Fibroblast of upper back skin (primary cell): ENCODE measurements at regions not wholly inside any gene's neighbourhood (a gene's known extent, or its start where the extent isn't known, plus 50 kb on each side); places are given as distances from the start of the nearest gene placed in this dataset.
"Not testable (repeated sequence)": the region's sequence is repeated elsewhere in the genome, so short reads cannot be mapped to it uniquely, and the experiment has no call there.

Experiments
- DNase-seq: peaks from one replicate; pipeline ENCODE4 v3.0.0-alpha.2; 2013

DNA sequence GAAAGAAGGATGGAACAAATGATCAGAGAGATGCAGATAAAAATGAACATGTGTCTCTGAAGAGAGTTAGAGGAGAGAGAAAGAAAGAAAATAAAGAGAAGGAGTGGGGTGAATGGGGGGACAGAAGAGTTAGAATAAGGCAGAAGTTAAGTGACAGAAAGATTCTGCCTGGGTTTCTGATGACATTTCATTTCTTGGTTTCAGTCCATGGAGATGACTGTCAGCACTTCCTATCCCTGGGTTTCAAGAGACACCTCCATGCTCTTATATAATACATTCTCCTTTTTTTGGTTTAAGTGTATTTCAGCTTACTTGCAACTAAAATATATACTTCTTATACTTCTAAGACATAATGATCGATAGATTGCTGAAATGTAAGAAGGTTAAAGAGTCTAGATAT is 213.0 kb upstream of the IL12B start:
- no peak for DNase-seq

DNA sequence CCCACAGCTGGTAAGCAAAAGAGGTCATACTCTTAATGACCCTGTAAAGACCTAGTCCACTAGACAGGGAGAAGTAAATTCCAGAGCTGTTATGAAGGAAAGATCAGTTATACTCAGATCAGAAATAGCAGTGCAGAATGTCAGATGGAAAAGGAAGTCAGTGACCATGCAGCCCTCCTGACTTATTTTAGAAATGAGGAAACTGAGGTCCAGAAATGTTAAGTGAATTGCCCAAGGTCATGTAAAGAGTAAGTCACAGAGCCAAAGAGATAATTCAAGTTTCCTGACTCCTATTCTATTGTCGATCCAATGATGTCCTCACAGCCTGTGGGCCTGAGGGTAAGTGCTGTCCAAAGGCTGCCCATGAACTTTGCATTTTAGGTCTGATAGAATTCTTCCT is 214.9 kb upstream of the IL12B start:
- no peak for DNase-seq

DNA sequence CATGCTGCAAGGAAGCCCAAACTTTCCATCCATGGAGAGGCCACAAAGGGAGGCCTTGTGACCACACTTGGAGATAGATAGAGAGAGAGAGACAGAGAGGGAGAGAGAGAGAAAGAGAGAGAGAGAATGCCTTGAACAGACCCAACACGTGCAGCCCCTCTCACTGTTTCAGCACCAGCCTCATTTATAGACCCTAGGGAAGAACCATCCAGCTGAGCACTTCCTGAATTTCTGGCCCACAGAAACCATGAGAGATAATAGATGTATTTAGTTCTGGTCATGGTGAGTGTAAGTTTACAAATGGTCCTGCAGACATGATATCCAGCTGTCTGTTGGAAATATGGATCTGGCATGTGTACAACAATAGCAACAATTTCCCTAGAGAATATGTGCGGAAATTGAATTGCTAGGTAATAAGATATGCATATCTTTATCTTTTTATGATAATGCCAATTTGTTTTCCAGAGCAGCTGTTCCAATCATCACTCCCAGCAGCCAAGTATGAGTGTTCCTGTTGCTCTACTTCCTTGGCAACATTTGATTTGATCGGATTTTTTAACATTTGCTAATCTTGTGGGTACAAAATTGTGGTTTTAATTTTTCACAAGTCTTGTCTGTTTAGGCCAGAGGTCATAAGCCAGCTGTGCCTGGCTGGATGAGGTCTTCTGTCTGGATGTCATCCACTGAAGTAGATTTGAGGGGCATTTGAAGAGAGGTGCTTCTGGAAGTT is 217.3 kb upstream of the IL12B start:
- peak; percentile 4 for DNase-seq

DNA sequence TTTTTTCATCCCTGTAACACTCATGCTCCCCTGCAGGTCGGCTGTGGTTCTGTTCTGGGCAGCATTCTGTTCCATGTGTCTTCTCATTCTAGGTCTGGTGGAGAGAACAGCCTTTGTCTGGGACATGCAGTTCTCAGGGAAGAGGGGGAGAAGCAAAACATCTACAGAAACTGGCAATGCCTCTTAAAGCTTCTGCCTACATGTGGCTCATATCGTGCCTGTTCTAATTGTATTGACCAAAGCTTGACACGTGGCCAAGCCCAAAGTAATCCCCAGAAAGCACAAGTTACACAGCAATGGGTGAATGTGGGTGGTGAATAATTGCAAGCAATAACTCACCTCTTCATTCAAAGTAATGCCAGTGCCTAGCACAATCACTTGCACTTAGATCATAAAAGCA is 218.2 kb upstream of the IL12B start:
- DNase-seq, result no peak

DNA sequence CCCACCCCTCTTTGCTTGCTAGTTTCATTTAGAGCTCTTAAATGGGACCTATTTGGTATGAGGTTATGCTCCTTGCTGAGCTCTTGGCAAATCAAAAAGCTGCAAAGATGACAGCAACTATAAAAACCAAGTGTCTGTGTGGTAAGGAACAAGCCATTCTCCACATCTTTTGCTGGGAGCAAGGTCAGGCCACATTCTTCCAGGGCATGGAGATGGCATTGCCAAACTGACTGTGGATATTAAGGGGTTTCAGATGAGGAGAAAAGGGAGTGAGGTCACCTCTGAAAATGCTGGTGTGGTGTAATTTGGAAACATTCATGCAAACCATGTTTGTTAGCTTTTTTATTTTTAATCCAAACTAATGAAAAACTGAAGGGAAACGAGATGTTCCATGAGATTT is 218.8 kb upstream of the IL12B start:
- no peak for DNase-seq

DNA sequence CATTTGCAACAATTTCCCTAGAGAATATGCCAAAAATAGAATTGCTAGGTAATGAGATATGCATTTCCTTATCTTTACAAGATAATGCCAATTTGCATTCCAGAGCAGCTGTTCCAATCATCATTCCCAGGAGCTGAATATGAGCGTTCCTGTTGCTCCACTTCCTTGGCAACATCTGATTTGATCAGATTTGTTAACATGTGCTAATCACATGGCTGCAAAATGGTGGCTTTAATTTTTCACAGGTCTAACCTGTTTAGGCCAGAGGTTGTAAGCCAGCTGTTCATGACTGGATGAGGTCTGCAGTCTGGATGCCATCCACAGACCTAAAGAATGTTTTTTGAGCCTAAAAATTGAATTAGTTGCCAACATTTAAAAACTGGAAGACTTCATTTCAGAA is 220.7 kb upstream of the IL12B start:
- no peak for DNase-seq

DNA sequence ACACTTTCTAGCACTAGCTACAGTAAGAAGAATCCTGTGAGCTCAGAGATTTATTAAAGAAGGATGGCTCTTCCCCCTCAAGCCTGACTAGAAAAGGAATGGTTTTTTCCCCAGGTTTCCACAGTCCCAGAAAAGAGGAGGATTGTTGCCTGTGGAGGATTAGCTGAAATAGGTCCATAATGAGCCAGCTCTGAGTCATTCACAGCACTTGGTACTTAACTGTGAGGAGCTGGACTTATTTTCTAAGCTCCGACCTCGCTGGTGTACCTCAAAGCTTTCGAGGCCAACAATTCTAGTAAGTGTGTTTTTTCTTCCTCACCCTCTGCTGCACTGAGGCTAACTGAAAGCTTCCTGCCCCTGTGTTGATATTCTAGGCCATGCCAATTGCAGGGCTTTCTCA is 222.5 kb upstream of the IL12B start:
- DNase-seq, result peak; percentile 53

DNA sequence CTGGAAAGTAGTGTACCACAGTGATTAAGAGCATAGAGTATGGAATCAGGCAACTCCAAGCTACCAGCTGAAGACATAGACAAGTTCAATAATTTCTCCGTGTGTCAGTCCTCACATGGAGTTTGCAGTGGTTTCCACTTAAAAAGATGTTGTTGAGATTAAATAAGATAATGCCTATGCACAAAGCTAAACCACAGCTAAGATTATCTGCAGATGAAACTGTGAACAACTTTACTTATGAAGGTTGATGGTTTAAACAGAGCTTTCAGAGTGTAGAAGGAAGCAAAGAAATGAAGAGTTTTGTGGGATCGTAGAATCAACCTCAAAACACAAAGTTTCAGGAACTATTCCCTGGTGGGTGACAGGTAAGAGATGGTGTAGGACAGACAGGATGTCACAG is 223.5 kb upstream of the IL12B start:
- DNase-seq, result no peak

DNA sequence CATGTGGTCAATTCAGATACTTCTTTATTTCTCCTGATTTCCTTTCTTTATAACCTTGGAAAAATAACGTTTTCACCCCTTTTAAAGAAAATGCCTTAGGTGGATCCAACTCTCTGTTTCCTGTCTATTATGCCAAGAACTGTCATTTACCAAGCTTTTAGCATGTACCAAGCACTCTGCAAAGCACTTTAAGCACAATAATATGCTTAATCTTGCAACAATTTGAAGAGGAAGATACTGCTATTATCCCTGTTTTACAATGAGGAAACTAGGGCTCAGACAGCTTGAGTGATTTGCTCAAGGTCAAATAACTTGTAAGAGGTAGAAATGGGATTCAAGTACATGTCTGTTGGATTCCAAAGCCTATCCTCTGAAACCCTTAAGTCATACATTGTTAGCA is 224.8 kb upstream of the IL12B start:
- no peak for DNase-seq

DNA sequence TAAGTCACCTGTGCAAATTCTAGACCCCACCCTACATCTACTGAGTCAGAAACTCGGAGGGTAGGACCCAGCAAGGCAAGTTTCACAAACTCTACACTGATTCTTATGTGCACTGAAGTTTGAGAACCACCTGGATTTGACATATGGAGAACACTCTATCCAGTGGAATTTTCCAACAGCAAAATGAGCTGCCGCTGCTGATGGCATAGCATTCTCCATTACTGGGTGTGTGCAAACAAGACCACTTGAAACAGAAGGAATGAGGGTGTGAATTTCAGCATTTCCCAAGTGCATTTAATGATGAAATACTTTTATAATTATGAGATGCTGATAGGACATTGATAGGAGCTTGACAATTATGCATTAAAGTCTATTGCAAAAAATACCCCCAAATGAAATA is 229.1 kb upstream of the IL12B start:
- no peak for DNase-seq

DNA sequence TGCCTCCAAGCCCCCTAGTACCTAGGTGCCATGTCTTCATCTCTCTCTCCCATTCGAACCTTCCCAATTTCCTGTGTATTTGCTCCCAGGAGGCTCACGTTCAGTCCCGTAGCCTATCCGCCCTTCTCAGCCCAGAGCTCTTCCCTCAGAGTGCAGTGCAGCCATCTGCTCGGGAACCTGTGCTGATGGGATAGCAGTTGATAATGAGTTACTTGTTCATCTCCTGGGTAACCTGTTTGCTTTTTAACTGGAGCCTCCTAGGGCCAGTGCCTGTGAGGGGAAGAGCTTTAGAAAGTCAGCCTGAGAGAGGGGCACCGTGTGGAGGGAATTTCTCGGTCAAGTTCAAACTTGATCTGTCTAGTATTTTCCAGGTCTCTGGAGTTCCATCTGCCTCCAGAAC is 229.8 kb upstream of the IL12B start:
- DNase-seq, result no peak

DNA sequence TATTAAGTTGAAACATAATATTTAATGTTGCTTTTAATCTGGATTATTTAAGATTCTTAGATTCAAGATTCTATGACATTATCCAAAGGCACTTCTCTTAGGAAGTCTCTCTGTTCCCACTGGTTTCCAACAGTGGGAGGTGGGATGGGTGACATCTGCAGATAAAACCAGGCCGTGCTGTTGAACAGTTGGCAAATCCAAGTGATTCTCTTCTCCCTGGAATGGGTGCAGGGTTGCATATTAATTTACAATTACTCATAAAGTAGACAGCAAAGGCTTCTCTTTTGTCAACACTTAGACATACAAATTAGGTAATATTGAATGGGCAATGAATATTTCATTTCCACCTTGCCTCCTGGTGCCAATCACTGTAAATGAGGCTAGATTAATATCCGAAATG is 233.7 kb upstream of the IL12B start:
- no peak for DNase-seq

DNA sequence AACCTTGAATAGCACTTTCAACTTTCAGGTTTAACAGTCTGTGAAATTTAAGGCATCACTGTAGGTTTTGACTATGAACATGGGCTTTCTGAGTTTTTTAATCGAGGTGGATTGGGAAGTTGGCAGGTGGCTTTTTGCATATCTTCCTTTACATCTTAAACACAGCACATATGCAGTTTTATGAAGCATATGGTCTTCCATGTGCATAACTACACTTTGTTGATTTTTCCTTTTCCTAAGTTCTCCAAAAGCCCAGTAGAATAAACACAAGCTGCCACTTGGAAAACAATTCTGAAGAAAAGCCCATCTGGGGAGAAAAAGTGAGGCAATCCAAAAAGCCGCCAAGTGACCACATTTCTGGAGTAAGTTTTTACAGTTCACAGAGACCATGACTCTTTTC is 236.5 kb upstream of the IL12B start:
- no peak for DNase-seq

DNA sequence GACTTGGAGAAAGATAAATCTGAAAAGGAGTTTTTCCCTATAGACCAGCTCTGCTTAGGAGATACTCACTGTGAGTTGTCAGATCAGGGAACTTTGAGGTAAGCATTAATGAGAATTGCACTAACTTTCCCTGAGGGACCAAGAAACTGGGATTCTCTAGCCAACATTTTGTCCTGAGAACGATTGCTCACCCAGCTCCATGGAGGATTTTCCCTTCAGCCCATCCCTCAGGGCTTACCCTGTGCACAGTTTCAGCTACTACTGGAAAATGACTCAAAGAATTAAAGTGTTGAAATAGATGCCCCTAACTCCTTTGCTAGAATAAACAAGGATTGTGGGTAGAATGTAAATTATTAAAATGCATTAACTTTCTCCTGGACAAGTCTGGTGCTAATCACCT is 237.2 kb upstream of the IL12B start:
- DNase-seq, result no peak

DNA sequence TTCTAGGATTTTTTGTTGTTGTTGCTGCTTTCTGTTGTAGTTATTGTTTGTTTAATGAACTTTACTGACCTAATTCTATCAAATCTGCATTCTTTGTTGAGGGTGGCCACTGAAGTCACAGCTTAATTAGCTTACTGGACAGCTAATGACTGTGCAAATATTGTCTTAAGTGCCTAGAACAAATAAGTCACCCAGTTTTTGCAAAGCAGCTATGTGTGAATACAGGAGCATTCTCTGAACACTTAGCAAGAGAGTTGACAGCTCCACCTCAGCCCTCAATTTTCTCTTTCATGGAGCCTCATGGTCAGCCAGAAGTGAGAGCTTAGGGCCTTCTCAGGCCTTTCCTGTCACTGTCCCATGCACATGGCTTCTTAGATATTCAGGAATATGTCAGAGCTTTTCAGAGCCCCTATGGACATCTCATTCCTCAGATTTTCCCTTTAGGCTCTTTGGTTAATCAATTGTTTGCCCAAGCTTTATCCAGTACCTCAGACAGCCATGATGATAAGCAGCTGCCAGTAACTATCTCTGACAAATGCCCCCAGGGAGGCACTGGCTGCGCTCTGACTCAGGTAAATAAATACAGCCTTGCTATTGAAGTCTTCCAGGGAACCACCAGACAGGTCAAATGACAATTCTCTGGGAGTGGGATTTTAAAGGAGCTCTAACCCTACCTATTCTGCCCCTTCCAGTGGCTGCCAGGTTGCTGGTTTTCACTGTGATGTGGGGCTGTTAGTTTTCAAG is 241.4 kb upstream of the IL12B start:
- DNase-seq, result no peak

DNA sequence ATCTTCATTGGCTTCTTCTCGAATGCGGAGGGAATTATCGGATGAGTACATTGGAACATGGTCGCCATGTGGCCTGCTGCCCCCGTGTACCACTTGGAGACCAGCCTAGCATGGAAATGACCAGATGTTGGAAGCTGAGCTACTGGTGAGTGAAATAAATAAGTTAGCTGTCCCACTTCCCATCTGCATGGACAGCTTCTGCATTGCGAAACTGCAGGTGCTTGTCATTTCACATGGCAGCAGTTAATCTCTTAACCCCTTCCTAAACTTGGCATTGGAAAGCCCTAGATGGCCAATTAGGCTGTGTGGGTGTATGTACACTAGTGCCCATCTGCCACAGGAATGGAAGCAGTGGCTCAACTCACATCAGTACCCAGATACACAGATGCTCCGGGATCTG is 246.6 kb upstream of the IL12B start:
- DNase-seq, result no peak

DNA sequence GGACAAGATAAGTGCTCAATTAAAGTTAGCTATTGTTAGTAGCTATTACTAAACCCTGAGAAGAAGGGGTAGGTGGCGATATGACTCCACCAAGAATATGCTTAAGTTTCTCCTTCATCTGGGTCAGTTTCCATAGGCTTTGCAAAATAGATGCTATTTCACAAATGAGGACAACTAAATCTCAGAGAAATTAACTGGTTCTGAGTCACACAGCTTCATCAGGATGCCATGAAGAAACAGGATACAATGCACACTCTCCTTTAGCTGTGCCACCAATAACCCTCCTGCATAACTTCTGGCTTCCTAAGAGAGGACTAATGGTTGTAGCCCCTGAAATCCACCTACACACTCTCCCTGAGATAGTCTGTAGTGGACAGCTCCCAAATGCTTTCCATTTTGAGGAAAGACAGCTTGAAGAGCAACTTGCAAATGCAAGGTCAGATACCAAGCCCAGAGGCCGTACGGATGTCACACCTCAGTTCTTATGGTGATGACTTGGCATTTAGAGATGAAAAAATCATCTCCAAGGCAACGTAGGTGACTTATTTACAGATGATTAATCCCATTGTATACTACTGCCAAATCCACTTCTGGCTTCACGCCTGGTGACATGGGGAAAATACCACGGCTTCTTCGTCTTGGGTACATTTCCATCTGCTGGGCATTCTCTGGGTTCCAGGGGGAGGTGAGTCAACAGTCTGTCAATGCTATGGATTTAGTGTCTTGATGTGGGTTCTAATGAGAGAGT is 251.4 kb upstream of the IL12B start:
- DNase-seq, result peak; percentile 85

DNA sequence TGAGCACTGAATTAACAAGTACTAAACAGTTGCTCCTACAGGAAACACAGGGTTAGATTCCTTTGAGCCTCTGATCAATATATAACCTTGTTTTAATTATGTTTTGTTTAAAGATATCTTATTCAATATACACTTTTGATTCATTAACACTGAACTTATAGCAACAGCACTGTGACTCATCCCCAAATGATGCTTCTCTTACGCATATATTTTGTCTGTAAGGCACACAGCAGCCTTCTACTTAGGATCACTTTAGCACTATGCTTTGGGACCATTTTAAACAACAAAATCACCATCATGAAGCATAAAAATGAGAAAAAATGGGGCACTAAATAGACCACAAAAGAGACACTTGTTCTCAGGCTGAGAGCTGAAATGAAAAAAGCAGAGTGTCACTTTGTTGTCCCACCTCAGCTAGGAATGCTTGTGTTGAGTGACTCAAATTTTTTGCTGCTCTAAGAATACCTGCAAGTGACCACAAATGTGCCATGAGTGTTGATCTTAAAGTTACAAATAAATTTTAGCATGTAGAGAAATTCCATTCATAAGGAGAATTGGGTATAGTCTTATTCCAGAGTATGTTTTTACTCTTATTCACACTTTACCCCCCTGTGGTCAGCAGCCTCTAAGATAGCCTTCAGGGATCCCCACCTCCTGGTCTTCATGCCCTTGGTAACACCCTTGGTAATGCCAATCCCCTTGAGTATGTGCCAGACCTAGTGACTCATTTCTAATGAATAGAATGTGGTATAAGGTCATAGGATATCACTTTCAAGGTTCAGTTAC is 252.7 kb upstream of the IL12B start:
- peak; percentile 46 for DNase-seq

DNA sequence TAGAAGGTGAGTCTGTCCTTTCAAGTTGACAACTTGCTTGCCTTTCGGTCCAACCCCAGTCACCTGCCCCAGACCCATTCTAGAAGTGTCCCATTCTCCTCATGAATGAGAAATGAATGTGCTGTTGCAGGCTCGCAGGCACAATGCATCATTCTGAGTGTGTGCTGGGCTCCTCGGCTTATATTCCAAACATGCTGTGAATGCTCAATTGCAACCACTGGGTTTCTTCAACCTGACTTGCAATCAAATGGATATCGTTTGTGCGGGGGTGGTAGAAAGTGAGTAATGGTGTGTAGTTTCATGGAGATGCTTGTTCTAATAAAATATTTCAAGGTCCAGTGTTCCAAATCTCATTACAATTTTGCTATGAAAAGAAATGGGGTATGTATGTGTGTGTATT is 256.6 kb upstream of the IL12B start:
- DNase-seq, result no peak

DNA sequence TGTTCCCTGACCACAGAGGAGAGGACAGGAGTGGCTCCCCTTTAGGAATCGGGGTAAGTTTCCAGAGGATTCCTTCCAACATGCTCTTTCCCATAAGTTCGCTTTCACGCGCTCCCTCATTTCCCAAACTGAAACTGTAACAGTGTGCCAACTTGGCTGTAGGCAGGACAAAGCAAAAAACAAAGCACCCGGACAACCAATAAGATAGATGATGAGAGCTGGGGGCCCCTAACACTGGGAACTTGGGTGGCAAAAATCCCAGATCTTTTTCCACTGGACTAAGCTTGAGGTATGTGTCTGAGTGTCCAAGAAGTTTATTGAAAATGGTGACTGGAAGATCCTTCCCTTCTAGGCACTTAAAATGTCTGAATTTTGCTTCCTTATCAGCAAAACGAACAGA is 258.7 kb upstream of the IL12B start:
- no peak for DNase-seq

DNA sequence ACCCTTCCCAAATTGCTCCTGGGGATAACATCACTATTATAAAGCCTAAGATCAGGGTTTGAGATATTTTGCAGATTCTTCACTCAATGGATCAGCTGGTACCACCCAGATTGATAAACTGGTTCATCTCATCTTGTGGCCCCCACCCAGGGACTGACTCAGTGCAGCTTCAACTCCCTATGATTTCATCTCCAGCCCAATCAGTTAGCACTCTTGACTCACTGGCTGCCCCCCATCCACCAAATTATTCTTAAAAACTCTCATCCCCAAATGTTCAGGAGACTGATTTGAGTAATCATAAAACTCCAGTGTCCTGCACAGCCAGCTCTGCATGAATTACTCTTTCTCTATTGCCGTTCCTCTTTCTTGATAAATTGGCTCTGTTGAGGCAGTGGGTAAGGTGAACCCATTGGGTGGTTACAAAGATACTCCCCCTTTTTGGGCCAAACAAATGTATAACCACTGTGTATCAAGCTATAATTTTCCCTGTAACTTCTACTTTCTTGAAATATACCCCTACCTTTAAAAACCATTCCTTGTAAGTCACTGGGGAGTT is 263.3 kb upstream of the IL12B start:
- DNase-seq, result no peak

DNA sequence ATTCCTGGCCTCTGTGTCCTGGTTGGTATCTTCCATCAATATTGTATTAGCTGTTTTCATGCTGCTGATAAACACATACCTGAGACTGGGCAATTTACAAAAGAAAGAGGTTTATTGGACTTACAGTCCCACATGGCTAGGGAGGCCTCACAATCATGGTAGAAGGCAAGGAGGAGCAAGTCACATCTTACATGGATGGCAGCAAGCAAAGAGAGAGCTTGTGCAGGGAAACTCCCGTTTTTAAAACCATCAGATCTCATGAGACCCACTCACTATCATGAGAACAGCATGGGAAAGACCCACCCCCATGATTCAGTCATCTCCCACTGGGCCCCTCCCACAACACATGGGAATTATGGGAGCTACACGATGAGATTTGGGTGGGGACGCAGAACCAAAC is 265.3 kb upstream of the IL12B start:
- not testable (repeated sequence) for DNase-seq

DNA sequence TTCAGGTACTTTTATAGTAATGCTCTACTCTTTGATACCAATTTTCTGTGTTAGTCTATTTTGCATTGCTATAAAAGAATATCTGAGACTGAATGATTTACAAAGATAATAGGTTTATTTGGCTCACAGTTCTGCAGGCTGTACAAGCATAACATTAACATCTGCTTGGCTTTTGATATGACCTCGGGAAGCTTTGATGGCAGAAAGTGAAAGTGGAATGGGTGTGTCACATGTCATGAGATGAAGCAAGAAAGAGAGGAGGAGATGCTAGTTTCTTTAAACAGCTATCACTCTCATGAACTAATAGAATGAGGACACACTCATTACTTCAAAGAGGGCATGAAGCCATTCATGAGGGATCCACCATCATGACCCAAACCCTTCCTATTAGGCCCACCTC is 270.9 kb upstream of the IL12B start:
- DNase-seq, result no peak
